ENCODE measurements at regions not wholly inside any gene's neighbourhood (a gene's known extent, or its start where the extent isn't known, plus 50 kb on each side); places are given as distances from the start of the nearest gene placed in this dataset.

- peaks cover 16 to 40% (median 29%) of the 10 kb centered on the region in 5 donors for H3K4me1 ChIP-seq (ENCODE audit: control insufficient read depth in 5 of 5, insufficient read depth in 5 of 5, low read length in 5 of 5)
- H3K9ac ChIP-seq (ENCODE audit: insufficient read depth in 1 of 2, low read length in 2 of 2), result no peak overlapping the region
- H3K36me3 ChIP-seq (ENCODE audit: control insufficient read depth in 4 of 4, insufficient read depth in 4 of 4, low read length in 4 of 4), result no peaks in the 10 kb centered on the region
- ATAC-seq (ENCODE audit: insufficient read depth, low FRiP score) (no peak), DNase-seq (no peak)
- peaks cover 0 to 5% (median 0%) of the 10 kb centered on the region in 3 donors for H3K27me3 ChIP-seq (ENCODE audit: control insufficient read depth in 3 of 3, insufficient read depth in 3 of 3, low read length in 2 of 3)
- 92 to 95% methylated on average over 3 of the region's 3 CpGs for WGBS, 2 donors
- TF ChIP-seq, protein P1, sequence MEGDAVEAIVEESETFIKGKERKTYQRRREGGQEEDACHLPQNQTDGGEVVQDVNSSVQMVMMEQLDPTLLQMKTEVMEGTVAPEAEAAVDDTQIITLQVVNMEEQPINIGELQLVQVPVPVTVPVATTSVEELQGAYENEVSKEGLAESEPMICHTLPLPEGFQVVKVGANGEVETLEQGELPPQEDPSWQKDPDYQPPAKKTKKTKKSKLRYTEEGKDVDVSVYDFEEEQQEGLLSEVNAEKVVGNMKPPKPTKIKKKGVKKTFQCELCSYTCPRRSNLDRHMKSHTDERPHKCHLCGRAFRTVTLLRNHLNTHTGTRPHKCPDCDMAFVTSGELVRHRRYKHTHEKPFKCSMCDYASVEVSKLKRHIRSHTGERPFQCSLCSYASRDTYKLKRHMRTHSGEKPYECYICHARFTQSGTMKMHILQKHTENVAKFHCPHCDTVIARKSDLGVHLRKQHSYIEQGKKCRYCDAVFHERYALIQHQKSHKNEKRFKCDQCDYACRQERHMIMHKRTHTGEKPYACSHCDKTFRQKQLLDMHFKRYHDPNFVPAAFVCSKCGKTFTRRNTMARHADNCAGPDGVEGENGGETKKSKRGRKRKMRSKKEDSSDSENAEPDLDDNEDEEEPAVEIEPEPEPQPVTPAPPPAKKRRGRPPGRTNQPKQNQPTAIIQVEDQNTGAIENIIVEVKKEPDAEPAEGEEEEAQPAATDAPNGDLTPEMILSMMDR (IDR thresholded peaks at IDR 0.05; ENCODE audit: control extremely low read depth, extremely low read depth), result no peak
- no peak overlapping the region for H3K27ac ChIP-seq (ENCODE audit: low read depth in 1 of 2, low read length in 1 of 2)
- no peaks in the 10 kb centered on the region for H3K9me3 ChIP-seq (ENCODE audit: control insufficient read depth in 4 of 4, insufficient read depth in 3 of 4, low read length in 3 of 4)
- H3K4me3 ChIP-seq, result no peak overlapping the region
These were observed 392.0 kb downstream of the GADD45G start for GRCh38 chr9:89996773-89997172.

GRCh38 chr9:89998633-89999032 is 393.8 kb downstream of the GADD45G start:
- WGBS, 2 donors, result 91% methylated on average over 3 of the region's 3 CpGs
- ATAC-seq (ENCODE audit: insufficient read depth, low FRiP score) (no peak), DNase-seq (no peak)
- Histone ChIP-seq H3K4me1 (ENCODE audit: control insufficient read depth in 5 of 5, insufficient read depth in 5 of 5, low read length in 5 of 5) (peaks cover 10 to 56% (median 32%) of the 10 kb centered on the region in 5 donors), H3K9ac (ENCODE audit: insufficient read depth in 1 of 2, low read length in 2 of 2) (no peak overlapping the region), H3K27ac (ENCODE audit: low read depth in 1 of 2, low read length in 1 of 2) (peak overlapping the region in 1 of 2 donors; percentile 32), H3K9me3 (ENCODE audit: control insufficient read depth in 4 of 4, insufficient read depth in 3 of 4, low read length in 3 of 4) (no peaks in the 10 kb centered on the region), H3K36me3 (ENCODE audit: control insufficient read depth in 4 of 4, insufficient read depth in 4 of 4, low read length in 4 of 4) (no peaks in the 10 kb centered on the region), H3K4me3 (no peak overlapping the region), H3K27me3 (ENCODE audit: control insufficient read depth in 3 of 3, insufficient read depth in 3 of 3, low read length in 2 of 3) (no peaks in the 10 kb centered on the region)
- TF ChIP-seq, protein P1 (IDR thresholded peaks at IDR 0.05; ENCODE audit: control extremely low read depth, extremely low read depth), result no peak

- whole genome bisulfite sequencing, 2 donors, result 65 to 90% methylated on average over 3 of the region's 3 CpGs
- DNase-seq (peak; percentile 43 to 72 (median 47)), ATAC-seq (ENCODE audit: insufficient read depth, low FRiP score) (peak; percentile 45)
These were observed 394.3 kb downstream of the GADD45G start for GRCh38 chr9:89999176-89999533.

More at GRCh38 chr9:89999176-89999533, 394.3 kb downstream of the GADD45G start:
- H3K27ac ChIP-seq (ENCODE audit: low read depth in 1 of 2, low read length in 1 of 2), result peak overlapping the region in 1 of 2 donors; percentile 94
- TF ChIP-seq, protein P1 (IDR thresholded peaks at IDR 0.05; ENCODE audit: control extremely low read depth, extremely low read depth), result no peak
- no peaks in the 10 kb centered on the region for H3K36me3 ChIP-seq (ENCODE audit: control insufficient read depth in 4 of 4, insufficient read depth in 4 of 4, low read length in 4 of 4)
- H3K27me3 ChIP-seq (ENCODE audit: control insufficient read depth in 3 of 3, insufficient read depth in 3 of 3, low read length in 2 of 3), result no peaks in the 10 kb centered on the region
- peaks cover 6 to 53% (median 31%) of the 10 kb centered on the region in 5 donors for H3K4me1 ChIP-seq (ENCODE audit: control insufficient read depth in 5 of 5, insufficient read depth in 5 of 5, low read length in 5 of 5)
- no peak overlapping the region for H3K9ac ChIP-seq (ENCODE audit: insufficient read depth in 1 of 2, low read length in 2 of 2)
- no peak overlapping the region for H3K4me3 ChIP-seq
- H3K9me3 ChIP-seq (ENCODE audit: control insufficient read depth in 4 of 4, insufficient read depth in 3 of 4, low read length in 3 of 4), result no peaks in the 10 kb centered on the region
